ENCODE measurements at regions not wholly inside any gene's neighbourhood (a gene's known extent, or its start where the extent isn't known, plus 50 kb on each side); places are given as distances from the start of the nearest gene placed in this dataset.

GRCh38 chr5:6279607-6280006 lies 98.7 kb downstream of the MED10 start:
- no peak for TF ChIP-seq CTCF (conservative IDR thresholded peaks at IDR 0.05; ENCODE audit: low read length)
- no peak for DNase-seq (ENCODE audit: low read depth)
- H3K4me3 ChIP-seq (ENCODE audit: low read length) = no peak overlapping the region

GRCh38 chr5:6274846-6275543 lies 103.4 kb downstream of the MED10 start:
- DNase-seq (ENCODE audit: low read depth) = no peak

GRCh38 chr5:6273749-6274148 lies 104.6 kb downstream of the MED10 start:
- no peak for DNase-seq (ENCODE audit: low read depth)
- no peak for TF ChIP-seq CTCF (conservative IDR thresholded peaks at IDR 0.05; ENCODE audit: low read length)

More at GRCh38 chr5:6274846-6275543, 103.4 kb downstream of the MED10 start:
- no peak overlapping the region for H3K4me3 ChIP-seq (ENCODE audit: low read length)
- no peak for TF ChIP-seq CTCF (conservative IDR thresholded peaks at IDR 0.05; ENCODE audit: low read length)

GRCh38 chr5:6273090-6273735 lies 105.1 kb downstream of the MED10 start:
- no peak for DNase-seq (ENCODE audit: low read depth)
- H3K4me3 ChIP-seq (ENCODE audit: low read length) = no peak overlapping the region
- TF ChIP-seq CTCF (conservative IDR thresholded peaks at IDR 0.05; ENCODE audit: low read length) = no peak

More at GRCh38 chr5:6273749-6274148, 104.6 kb downstream of the MED10 start:
- no peak overlapping the region for H3K4me3 ChIP-seq (ENCODE audit: low read length)

GRCh38 chr5:6269925-6270324 lies 108.4 kb downstream of the MED10 start:
- no peak overlapping the region for H3K4me3 ChIP-seq (ENCODE audit: low read length)
- no peak for DNase-seq (ENCODE audit: low read depth)
- no peak for TF ChIP-seq CTCF (conservative IDR thresholded peaks at IDR 0.05; ENCODE audit: low read length)

- DNase-seq (ENCODE audit: low read depth) = no peak
- TF ChIP-seq CTCF (conservative IDR thresholded peaks at IDR 0.05; ENCODE audit: low read length) = no peak
- H3K4me3 ChIP-seq (ENCODE audit: low read length) = no peak overlapping the region
Observed at GRCh38 chr5:6266671-6267197, 111.6 kb downstream of the MED10 start.

- no peak overlapping the region for H3K4me3 ChIP-seq (ENCODE audit: low read length)
- TF ChIP-seq CTCF (conservative IDR thresholded peaks at IDR 0.05; ENCODE audit: low read length) = no peak
- no peak for DNase-seq (ENCODE audit: low read depth)
Observed at GRCh38 chr5:6264394-6264793, 114.0 kb downstream of the MED10 start.
